GM21515 (cell line): ENCODE measurements at regions not wholly inside any gene's neighbourhood (a gene's known extent, or its start where the extent isn't known, plus 50 kb on each side); places are given as distances from the start of the nearest gene placed in this dataset.
"Not testable (repeated sequence)": the region's sequence is repeated elsewhere in the genome, so short reads cannot be mapped to it uniquely, and the experiment has no call there.

Experiments
- ATAC-seq: cut with Tn5 transposase; IDR thresholded peaks from one replicate; pipeline ENCODE4 v1.9.1; 2021; ENCODE audit not compliant: unreplicated experiment

GRCh38 chrX:106220177-106220576 is 52.1 kb downstream of the PWWP3B start:
- ATAC-seq: no peak

GRCh38 chrX:106243376-106243775 is 75.3 kb downstream of the PWWP3B start:
- ATAC-seq: no peak

GRCh38 chrX:106246511-106246910 is 78.4 kb downstream of the PWWP3B start:
- no peak for ATAC-seq

GRCh38 chrX:106247162-106247561 is 79.1 kb downstream of the PWWP3B start:
- no peak for ATAC-seq

- ATAC-seq: no peak
These were observed 81.7 kb downstream of the PWWP3B start for GRCh38 chrX:106249706-106250379.

GRCh38 chrX:106263817-106264216 is 95.7 kb downstream of the PWWP3B start:
- ATAC-seq: no peak

GRCh38 chrX:106273947-106274587 is 106.0 kb downstream of the PWWP3B start:
- ATAC-seq: not testable (repeated sequence)

- ATAC-seq: not testable (repeated sequence)
These were observed 107.1 kb downstream of the PWWP3B start for GRCh38 chrX:106275172-106275571.

- ATAC-seq: no peak
These were observed 110.8 kb downstream of the PWWP3B start for GRCh38 chrX:106278951-106279350.

- ATAC-seq: no peak
These were observed 113.3 kb downstream of the PWWP3B start for GRCh38 chrX:106281383-106281782.

- no peak for ATAC-seq
These were observed 115.7 kb downstream of the PWWP3B start for GRCh38 chrX:106283841-106284240.

GRCh38 chrX:106284431-106285025 is 116.4 kb downstream of the PWWP3B start:
- no peak for ATAC-seq

GRCh38 chrX:106286053-106286650 is 118.0 kb downstream of the PWWP3B start:
- no peak for ATAC-seq

- ATAC-seq: not testable (repeated sequence)
These were observed 122.7 kb downstream of the PWWP3B start for GRCh38 chrX:106290778-106291177.

- ATAC-seq: not testable (repeated sequence)
These were observed 123.8 kb downstream of the PWWP3B start for GRCh38 chrX:106291779-106292390.

GRCh38 chrX:106300239-106300638 is 132.1 kb downstream of the PWWP3B start:
- no peak for ATAC-seq

- ATAC-seq: no peak
These were observed 132.6 kb downstream of the PWWP3B start for GRCh38 chrX:106300656-106301055.

- no peak for ATAC-seq
These were observed 134.2 kb downstream of the PWWP3B start for GRCh38 chrX:106302304-106302703.

- no peak for ATAC-seq
These were observed 138.4 kb downstream of the PWWP3B start for GRCh38 chrX:106306391-106306947.

- no peak for ATAC-seq
These were observed 155.3 kb downstream of the PWWP3B start for GRCh38 chrX:106323357-106323756.

- no peak for ATAC-seq
These were observed 163.5 kb downstream of the PWWP3B start for GRCh38 chrX:106331606-106332005.
